GM23338 (cell line): ENCODE measurements at regions not wholly inside any gene's neighbourhood (a gene's known extent, or its start where the extent isn't known, plus 50 kb on each side); places are given as distances from the start of the nearest gene placed in this dataset.

Experiments used
- ATAC-seq: fragments of 200-7000 bp; cut with Tn5 transposase; 3 replicates; pipeline ENCODE4 v1.9.1; 2020
- DNase-seq: peaks from one replicate; pipeline ENCODE4 v3.0.0-alpha.2; 2015; ENCODE audit warnings: low spot score
- H2AFZ ChIP-seq: fragments of 200-600 bp; sonication (generic); 2 replicates; pipeline ENCODE4 v1.8.0; 2016; ENCODE audit warnings: antibody characterized with exemption, mild to moderate bottlenecking, moderate library complexity
- H3F3A ChIP-seq: fragments of 200-600 bp; sonication (generic); replicated peaks from 2 replicates; pipeline ENCODE4 v1.8.0; 2017; ENCODE audit warnings: antibody characterized with exemption, mixed run types, low read depth
- H3K27ac ChIP-seq: fragments of 200-600 bp; sonication (generic); 2 replicates; pipeline ENCODE4 v1.6.1; 2016; ENCODE audit warnings: low read depth
- H3K27me3 ChIP-seq: fragments of 200-600 bp; sonication (generic); 2 replicates; pipeline ENCODE4 v1.8.0; 2016; ENCODE audit warnings: mild to moderate bottlenecking, mixed run types, moderate library complexity; ENCODE audit not compliant: insufficient read depth
- H3K36me3 ChIP-seq: fragments of 200-600 bp; sonication (generic); 2 replicates; pipeline ENCODE4 v1.8.0; 2016; ENCODE audit warnings: mild to moderate bottlenecking; ENCODE audit not compliant: insufficient read depth
- H3K4me1 ChIP-seq: fragments of 200-600 bp; sonication (generic); 2 replicates; pipeline ENCODE4 v1.8.0; 2016; ENCODE audit warnings: mild to moderate bottlenecking, moderate library complexity; ENCODE audit not compliant: insufficient read depth
- H3K4me2 ChIP-seq: fragments of 200-600 bp; sonication (generic); 2 replicates; pipeline ENCODE4 v1.7.1; 2017; ENCODE audit warnings: mixed run types
- H3K4me3 ChIP-seq: fragments of 200-600 bp; sonication (generic); 2 replicates; pipeline ENCODE4 v1.6.1; 2016; ENCODE audit warnings: mixed run types
- H3K79me2 ChIP-seq: fragments of 200-600 bp; sonication (generic); replicated peaks from 2 replicates; pipeline ENCODE4 v1.8.0; 2017; ENCODE audit warnings: mild to moderate bottlenecking; ENCODE audit not compliant: insufficient read depth
- H3K9me2 ChIP-seq: fragments of 200-600 bp; sonication (generic); 2 replicates; pipeline ENCODE4 v1.8.0; 2017; ENCODE audit not compliant: insufficient read depth
- H4K20me1 ChIP-seq: fragments of 200-600 bp; sonication (generic); replicated peaks from 2 replicates; pipeline ENCODE4 v1.8.0; 2017; ENCODE audit warnings: mild to moderate bottlenecking; ENCODE audit not compliant: insufficient read depth
- H3K27ac Mint-ChIP-seq: 2 replicates; pipeline ENCODE4 v1.8.0; 2020; ENCODE audit warnings: inconsistent platforms, mild to moderate bottlenecking, moderate library complexity, mixed read lengths
- H3K27me3 Mint-ChIP-seq: 3 replicates; pipeline ENCODE4 v1.8.0; 2022; ENCODE audit warnings: low read depth, mild to moderate bottlenecking, moderate library complexity, mixed read lengths, inconsistent platforms; ENCODE audit not compliant: insufficient read depth, poor library complexity
- H3K36me3 Mint-ChIP-seq: 3 replicates; pipeline ENCODE4 v1.8.0; 2021; ENCODE audit warnings: low read depth, mild to moderate bottlenecking, inconsistent platforms, moderate library complexity, mixed read lengths
- H3K4me1 Mint-ChIP-seq: 3 replicates; pipeline ENCODE4 v1.8.0; 2020; ENCODE audit warnings: mild to moderate bottlenecking, inconsistent platforms, mixed read lengths
- H3K4me3 Mint-ChIP-seq: 3 replicates; pipeline ENCODE4 v1.8.0; 2021; ENCODE audit warnings: moderate library complexity, mild to moderate bottlenecking, inconsistent platforms, mixed read lengths
- H3K9me3 Mint-ChIP-seq: 3 replicates; pipeline ENCODE4 v1.8.0; 2020; ENCODE audit warnings: moderate library complexity, mild to moderate bottlenecking, inconsistent platforms, mixed read lengths
- CREB1 ChIP-seq: fragments of 250-450 bp; sonication (Bioruptor Pico); IDR thresholded peaks from 2 replicates; pipeline ENCODE4 v1.5.0; 2020; ENCODE audit warnings: low read depth, mild to moderate bottlenecking, moderate library complexity
- EZH2 ChIP-seq: fragments of 200-600 bp; sonication (generic); IDR thresholded peaks from one replicate; pipeline ENCODE4 v1.8.0; 2017; ENCODE audit warnings: antibody characterized with exemption, mild to moderate bottlenecking, low read depth; ENCODE audit not compliant: unreplicated experiment
- EZH2phosphoT487 ChIP-seq: fragments of 200-600 bp; sonication (generic); IDR thresholded peaks from one replicate; pipeline ENCODE4 v1.8.1; 2018; ENCODE audit warnings: antibody characterized with exemption; ENCODE audit not compliant: unreplicated experiment
- JUNB ChIP-seq: IDR thresholded peaks from one replicate; pipeline ENCODE4 v1.6.1; 2016; ENCODE audit warnings: antibody characterized with exemption; ENCODE audit not compliant: unreplicated experiment
- NANOG ChIP-seq: IDR thresholded peaks from 2 replicates; pipeline ENCODE4 v1.6.1; 2016; ENCODE audit warnings: antibody characterized with exemption, borderline replicate concordance
- POLR2AphosphoS5 ChIP-seq: IDR thresholded peaks from 2 replicates; pipeline ENCODE4 v1.6.1; 2016; ENCODE audit warnings: antibody characterized with exemption, low read depth
- STAT1 ChIP-seq: IDR thresholded peaks from one replicate; pipeline ENCODE4 v1.6.1; 2016; ENCODE audit warnings: antibody characterized with exemption; ENCODE audit not compliant: unreplicated experiment
- ZNF114 ChIP-seq: fragments of 250-450 bp; sonication (Bioruptor Pico); IDR thresholded peaks from 2 replicates; pipeline ENCODE4 v1.5.0; 2020; ENCODE audit warnings: mild to moderate bottlenecking, moderate library complexity
- ZNF331 ChIP-seq: fragments of 250-450 bp; sonication (Bioruptor Pico); IDR thresholded peaks from 2 replicates; pipeline ENCODE4 v1.5.0; 2020; ENCODE audit warnings: low read depth, mild to moderate bottlenecking, moderate library complexity
- TF ChIP-seq, protein P1 (sequence below): IDR thresholded peaks from one replicate; pipeline ENCODE4 v1.6.1; 2018; ENCODE audit warnings: antibody characterized with exemption; ENCODE audit not compliant: unreplicated experiment
- TF ChIP-seq, protein P2 (sequence below): fragments of 250-450 bp; sonication (Bioruptor Pico); IDR thresholded peaks from 2 replicates; pipeline ENCODE4 v1.5.0; 2020; ENCODE audit warnings: mild to moderate bottlenecking, moderate library complexity
- TF ChIP-seq, protein P3 (sequence below): IDR thresholded peaks from 2 replicates; pipeline ENCODE4 v1.6.1; 2016; ENCODE audit warnings: antibody characterized with exemption
- TF ChIP-seq, protein P4 (sequence below), 2 experiments: fragments of 200-600 bp in 1 of 2; sonication (generic) in 1 of 2; conservative IDR thresholded peaks; 2 replicates each; pipeline versions ENCODE4 v1.5.1 to v1.6.1; 2016 to 2017; ENCODE audit warnings: antibody characterized with exemption in 2 of 2, low read depth in 2 of 2, mild to moderate bottlenecking in 2 of 2, moderate library complexity in 1 of 2

DNA sequence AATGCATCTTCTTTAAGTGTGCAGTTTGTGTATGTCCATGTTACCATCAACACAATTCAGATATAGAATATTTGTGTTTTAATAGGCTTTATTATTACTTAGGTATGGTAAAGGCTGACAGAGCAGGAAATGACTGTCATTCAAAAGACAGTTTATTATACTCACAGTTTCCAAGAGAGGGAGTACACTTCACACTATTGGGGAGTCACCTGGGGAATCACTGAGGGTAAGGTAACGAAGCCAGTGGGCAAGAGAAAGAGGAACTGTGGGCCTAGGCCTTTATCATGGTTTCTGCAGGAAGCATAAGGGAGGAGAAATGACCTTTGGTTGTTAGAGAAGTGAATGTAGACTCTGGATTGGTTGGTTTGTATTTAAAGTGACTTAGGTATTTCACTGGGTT, 235.1 kb upstream of the HCCS start:
- Histone ChIP-seq H3K36me3 (no peaks in the 10 kb centered on the region), H3K4me2 (no peak overlapping the region), H3K27ac (no peak overlapping the region), H3K79me2 (no peaks in the 10 kb centered on the region), H3K4me1 (no peaks in the 10 kb centered on the region), H2AFZ (no peak overlapping the region), H3K27me3 (no peaks in the 10 kb centered on the region), H3K9me2 (no peaks in the 10 kb centered on the region), H4K20me1 (no peaks in the 10 kb centered on the region), H3K4me3 (no peak overlapping the region), H3F3A (no peaks in the 10 kb centered on the region)
- Mint-ChIP-seq H3K4me1 (no peaks in the 10 kb centered on the region), H3K4me3 (no peak overlapping the region), H3K27me3 (no peaks in the 10 kb centered on the region), H3K27ac (no peak overlapping the region), H3K36me3 (no peaks in the 10 kb centered on the region), H3K9me3 (no peaks in the 10 kb centered on the region)
- no peak for DNase-seq
- no peak for ATAC-seq
- no peak for TF ChIP-seq CREB1 (CRISPR knock-in tag)
- no peak for TF ChIP-seq NANOG
- TF ChIP-seq EZH2phosphoT487 = no peak
- TF ChIP-seq STAT1 = no peak
- TF ChIP-seq, protein P1, sequence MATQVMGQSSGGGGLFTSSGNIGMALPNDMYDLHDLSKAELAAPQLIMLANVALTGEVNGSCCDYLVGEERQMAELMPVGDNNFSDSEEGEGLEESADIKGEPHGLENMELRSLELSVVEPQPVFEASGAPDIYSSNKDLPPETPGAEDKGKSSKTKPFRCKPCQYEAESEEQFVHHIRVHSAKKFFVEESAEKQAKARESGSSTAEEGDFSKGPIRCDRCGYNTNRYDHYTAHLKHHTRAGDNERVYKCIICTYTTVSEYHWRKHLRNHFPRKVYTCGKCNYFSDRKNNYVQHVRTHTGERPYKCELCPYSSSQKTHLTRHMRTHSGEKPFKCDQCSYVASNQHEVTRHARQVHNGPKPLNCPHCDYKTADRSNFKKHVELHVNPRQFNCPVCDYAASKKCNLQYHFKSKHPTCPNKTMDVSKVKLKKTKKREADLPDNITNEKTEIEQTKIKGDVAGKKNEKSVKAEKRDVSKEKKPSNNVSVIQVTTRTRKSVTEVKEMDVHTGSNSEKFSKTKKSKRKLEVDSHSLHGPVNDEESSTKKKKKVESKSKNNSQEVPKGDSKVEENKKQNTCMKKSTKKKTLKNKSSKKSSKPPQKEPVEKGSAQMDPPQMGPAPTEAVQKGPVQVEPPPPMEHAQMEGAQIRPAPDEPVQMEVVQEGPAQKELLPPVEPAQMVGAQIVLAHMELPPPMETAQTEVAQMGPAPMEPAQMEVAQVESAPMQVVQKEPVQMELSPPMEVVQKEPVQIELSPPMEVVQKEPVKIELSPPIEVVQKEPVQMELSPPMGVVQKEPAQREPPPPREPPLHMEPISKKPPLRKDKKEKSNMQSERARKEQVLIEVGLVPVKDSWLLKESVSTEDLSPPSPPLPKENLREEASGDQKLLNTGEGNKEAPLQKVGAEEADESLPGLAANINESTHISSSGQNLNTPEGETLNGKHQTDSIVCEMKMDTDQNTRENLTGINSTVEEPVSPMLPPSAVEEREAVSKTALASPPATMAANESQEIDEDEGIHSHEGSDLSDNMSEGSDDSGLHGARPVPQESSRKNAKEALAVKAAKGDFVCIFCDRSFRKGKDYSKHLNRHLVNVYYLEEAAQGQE = no peak
- TF ChIP-seq ZNF331 (CRISPR knock-in tag) = no peak
- no peak for TF ChIP-seq EZH2
- TF ChIP-seq, protein P2, sequence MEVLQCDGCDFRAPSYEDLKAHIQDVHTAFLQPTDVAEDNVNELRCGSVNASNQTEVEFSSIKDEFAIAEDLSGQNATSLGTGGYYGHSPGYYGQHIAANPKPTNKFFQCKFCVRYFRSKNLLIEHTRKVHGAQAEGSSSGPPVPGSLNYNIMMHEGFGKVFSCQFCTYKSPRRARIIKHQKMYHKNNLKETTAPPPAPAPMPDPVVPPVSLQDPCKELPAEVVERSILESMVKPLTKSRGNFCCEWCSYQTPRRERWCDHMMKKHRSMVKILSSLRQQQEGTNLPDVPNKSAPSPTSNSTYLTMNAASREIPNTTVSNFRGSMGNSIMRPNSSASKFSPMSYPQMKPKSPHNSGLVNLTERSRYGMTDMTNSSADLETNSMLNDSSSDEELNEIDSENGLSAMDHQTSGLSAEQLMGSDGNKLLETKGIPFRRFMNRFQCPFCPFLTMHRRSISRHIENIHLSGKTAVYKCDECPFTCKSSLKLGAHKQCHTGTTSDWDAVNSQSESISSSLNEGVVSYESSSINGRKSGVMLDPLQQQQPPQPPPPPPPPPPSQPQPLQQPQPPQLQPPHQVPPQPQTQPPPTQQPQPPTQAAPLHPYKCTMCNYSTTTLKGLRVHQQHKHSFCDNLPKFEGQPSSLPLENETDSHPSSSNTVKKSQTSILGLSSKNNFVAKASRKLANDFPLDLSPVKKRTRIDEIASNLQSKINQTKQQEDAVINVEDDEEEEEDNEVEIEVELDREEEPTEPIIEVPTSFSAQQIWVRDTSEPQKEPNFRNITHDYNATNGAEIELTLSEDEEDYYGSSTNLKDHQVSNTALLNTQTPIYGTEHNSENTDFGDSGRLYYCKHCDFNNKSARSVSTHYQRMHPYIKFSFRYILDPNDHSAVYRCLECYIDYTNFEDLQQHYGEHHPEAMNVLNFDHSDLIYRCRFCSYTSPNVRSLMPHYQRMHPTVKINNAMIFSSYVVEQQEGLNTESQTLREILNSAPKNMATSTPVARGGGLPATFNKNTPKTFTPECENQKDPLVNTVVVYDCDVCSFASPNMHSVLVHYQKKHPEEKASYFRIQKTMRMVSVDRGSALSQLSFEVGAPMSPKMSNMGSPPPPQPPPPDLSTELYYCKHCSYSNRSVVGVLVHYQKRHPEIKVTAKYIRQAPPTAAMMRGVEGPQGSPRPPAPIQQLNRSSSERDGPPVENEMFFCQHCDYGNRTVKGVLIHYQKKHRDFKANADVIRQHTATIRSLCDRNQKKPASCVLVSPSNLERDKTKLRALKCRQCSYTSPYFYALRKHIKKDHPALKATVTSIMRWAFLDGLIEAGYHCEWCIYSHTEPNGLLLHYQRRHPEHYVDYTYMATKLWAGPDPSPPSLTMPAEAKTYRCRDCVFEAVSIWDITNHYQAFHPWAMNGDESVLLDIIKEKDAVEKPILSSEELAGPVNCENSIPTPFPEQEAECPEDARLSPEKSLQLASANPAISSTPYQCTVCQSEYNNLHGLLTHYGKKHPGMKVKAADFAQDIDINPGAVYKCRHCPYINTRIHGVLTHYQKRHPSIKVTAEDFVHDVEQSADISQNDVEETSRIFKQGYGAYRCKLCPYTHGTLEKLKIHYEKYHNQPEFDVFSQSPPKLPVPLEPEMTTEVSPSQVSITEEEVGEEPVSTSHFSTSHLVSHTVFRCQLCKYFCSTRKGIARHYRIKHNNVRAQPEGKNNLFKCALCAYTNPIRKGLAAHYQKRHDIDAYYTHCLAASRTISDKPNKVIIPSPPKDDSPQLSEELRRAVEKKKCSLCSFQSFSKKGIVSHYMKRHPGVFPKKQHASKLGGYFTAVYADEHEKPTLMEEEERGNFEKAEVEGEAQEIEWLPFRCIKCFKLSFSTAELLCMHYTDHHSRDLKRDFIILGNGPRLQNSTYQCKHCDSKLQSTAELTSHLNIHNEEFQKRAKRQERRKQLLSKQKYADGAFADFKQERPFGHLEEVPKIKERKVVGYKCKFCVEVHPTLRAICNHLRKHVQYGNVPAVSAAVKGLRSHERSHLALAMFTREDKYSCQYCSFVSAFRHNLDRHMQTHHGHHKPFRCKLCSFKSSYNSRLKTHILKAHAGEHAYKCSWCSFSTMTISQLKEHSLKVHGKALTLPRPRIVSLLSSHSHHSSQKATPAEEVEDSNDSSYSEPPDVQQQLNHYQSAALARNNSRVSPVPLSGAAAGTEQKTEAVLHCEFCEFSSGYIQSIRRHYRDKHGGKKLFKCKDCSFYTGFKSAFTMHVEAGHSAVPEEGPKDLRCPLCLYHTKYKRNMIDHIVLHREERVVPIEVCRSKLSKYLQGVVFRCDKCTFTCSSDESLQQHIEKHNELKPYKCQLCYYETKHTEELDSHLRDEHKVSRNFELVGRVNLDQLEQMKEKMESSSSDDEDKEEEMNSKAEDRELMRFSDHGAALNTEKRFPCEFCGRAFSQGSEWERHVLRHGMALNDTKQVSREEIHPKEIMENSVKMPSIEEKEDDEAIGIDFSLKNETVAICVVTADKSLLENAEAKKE (CRISPR knock-in tag) = no peak
- no peak for TF ChIP-seq JUNB
- TF ChIP-seq, protein P3, sequence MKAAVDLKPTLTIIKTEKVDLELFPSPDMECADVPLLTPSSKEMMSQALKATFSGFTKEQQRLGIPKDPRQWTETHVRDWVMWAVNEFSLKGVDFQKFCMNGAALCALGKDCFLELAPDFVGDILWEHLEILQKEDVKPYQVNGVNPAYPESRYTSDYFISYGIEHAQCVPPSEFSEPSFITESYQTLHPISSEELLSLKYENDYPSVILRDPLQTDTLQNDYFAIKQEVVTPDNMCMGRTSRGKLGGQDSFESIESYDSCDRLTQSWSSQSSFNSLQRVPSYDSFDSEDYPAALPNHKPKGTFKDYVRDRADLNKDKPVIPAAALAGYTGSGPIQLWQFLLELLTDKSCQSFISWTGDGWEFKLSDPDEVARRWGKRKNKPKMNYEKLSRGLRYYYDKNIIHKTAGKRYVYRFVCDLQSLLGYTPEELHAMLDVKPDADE = no peak
- TF ChIP-seq, protein P4, sequence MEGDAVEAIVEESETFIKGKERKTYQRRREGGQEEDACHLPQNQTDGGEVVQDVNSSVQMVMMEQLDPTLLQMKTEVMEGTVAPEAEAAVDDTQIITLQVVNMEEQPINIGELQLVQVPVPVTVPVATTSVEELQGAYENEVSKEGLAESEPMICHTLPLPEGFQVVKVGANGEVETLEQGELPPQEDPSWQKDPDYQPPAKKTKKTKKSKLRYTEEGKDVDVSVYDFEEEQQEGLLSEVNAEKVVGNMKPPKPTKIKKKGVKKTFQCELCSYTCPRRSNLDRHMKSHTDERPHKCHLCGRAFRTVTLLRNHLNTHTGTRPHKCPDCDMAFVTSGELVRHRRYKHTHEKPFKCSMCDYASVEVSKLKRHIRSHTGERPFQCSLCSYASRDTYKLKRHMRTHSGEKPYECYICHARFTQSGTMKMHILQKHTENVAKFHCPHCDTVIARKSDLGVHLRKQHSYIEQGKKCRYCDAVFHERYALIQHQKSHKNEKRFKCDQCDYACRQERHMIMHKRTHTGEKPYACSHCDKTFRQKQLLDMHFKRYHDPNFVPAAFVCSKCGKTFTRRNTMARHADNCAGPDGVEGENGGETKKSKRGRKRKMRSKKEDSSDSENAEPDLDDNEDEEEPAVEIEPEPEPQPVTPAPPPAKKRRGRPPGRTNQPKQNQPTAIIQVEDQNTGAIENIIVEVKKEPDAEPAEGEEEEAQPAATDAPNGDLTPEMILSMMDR (conservative IDR thresholded peaks at IDR 0.05; ENCODE audit: low read depth in 2 of 2) = no peak
- TF ChIP-seq POLR2AphosphoS5 = no peak
- no peak for TF ChIP-seq ZNF114 (CRISPR knock-in tag)
